Astrocyte (in vitro differentiated cells and primary cell): ENCODE measurements at regions not wholly inside any gene's neighbourhood (a gene's known extent, or its start where the extent isn't known, plus 50 kb on each side); places are given as distances from the start of the nearest gene placed in this dataset.

Experiments
- EZH2 ChIP-seq: IDR thresholded peaks from 2 replicates; pipeline ENCODE4 v1.6.1; 2012; ENCODE audit warnings: mild to moderate bottlenecking, low read length, inconsistent platforms; ENCODE audit not compliant: insufficient read depth
- TF ChIP-seq, protein P1 (sequence below): IDR thresholded peaks from 2 replicates; pipeline ENCODE4 v1.5.1; 2011; ENCODE audit warnings: low read depth, mild to moderate bottlenecking, inconsistent platforms, low read length, moderate library complexity; ENCODE audit not compliant: insufficient read depth

DNA sequence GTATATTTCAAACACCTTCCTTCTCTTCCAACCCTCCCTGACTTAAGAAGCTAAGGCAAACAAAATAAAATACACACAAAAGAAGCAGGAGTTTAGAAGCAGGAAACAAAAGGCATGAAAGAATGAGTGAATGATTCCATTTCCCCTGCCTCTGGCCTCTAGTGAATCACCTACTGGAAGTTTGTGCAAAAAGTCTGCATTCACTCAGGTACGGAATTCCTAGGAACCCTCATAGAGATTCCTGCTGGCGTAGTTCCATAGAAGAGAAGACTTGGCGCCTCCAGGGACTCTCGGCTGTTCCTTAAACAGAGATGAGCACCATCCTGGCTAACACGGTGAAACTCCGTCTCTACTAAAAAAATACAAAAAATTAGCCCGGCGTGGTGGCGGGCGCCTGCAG, 125.9 kb upstream of the TBL1X start:
- TF ChIP-seq, protein P1, sequence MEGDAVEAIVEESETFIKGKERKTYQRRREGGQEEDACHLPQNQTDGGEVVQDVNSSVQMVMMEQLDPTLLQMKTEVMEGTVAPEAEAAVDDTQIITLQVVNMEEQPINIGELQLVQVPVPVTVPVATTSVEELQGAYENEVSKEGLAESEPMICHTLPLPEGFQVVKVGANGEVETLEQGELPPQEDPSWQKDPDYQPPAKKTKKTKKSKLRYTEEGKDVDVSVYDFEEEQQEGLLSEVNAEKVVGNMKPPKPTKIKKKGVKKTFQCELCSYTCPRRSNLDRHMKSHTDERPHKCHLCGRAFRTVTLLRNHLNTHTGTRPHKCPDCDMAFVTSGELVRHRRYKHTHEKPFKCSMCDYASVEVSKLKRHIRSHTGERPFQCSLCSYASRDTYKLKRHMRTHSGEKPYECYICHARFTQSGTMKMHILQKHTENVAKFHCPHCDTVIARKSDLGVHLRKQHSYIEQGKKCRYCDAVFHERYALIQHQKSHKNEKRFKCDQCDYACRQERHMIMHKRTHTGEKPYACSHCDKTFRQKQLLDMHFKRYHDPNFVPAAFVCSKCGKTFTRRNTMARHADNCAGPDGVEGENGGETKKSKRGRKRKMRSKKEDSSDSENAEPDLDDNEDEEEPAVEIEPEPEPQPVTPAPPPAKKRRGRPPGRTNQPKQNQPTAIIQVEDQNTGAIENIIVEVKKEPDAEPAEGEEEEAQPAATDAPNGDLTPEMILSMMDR, result no peak
- no peak for TF ChIP-seq EZH2
